HG03432 (cell line): ENCODE measurements at regions not wholly inside any gene's neighbourhood (a gene's known extent, or its start where the extent isn't known, plus 50 kb on each side); places are given as distances from the start of the nearest gene placed in this dataset.

Source experiments
- ATAC-seq: cut with Tn5 transposase; IDR thresholded peaks from one replicate; pipeline ENCODE4 v1.9.1; 2021; ENCODE audit warnings: mild to moderate bottlenecking, moderate library complexity; ENCODE audit not compliant: unreplicated experiment

- ATAC-seq: no peak
Observed at GRCh38 chr16:52237823-52238222, 309.1 kb downstream of the TOX3 start.

DNA sequence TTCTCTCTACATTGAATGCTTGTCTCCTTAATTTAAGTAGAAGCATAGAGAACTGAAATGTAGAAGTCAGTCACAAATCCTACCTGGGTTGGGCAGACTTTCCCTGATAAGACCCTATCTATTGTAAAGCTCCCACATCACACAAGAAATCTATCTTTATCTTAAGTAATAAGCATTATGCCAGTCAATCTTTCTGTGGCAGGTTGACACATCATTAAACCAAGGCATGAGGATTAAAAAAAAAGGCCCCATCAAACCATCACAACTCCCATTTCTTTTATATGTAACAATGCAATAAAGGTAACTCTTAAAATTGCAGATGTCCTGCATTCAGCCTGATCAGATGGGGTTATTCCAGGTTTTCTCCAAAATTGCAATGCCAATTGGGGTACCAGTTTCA is 311.8 kb downstream of the TOX3 start:
- no peak for ATAC-seq

DNA sequence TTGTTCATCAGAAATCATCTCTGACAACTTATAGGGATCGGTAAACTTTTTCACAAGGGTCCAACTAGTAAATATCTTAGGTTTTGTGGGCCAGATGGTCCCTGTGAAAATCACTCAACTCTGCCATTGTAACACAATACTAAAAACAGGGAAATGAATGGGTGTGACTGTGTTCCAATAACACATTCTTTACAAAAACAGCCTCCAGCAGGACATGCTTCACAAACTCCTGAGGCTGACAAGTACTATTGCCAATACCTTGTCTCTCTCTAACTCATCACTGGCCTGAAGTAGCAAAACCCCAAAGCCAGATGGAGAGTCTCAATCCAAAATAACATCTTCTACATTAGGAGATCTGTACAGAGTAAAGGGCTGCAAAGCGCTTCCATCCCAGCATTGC is 312.3 kb downstream of the TOX3 start:
- no peak for ATAC-seq

- no peak for ATAC-seq
Observed at GRCh38 chr16:52229471-52229870, 317.5 kb downstream of the TOX3 start.

GRCh38 chr16:52227851-52228250 is 319.1 kb downstream of the TOX3 start:
- no peak for ATAC-seq

DNA sequence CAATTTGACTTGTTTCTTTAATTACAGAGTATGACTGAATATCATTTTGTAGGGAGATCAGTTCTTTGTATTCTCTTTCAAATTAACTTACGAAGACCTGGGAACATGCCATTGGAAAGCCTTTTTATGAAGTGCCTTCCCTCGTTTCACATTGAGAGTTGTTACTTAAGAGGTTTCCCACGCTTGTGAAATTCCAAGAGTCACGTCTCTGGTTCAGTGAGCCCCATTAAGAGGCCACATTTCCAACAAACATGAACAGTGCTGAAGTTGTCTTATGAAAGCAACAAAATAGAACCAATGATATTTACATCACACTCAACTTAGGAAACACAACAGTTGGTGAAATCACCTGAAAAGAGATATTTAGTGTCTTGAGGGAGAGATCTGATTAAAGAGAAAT is 334.1 kb downstream of the TOX3 start:
- ATAC-seq: no peak

DNA sequence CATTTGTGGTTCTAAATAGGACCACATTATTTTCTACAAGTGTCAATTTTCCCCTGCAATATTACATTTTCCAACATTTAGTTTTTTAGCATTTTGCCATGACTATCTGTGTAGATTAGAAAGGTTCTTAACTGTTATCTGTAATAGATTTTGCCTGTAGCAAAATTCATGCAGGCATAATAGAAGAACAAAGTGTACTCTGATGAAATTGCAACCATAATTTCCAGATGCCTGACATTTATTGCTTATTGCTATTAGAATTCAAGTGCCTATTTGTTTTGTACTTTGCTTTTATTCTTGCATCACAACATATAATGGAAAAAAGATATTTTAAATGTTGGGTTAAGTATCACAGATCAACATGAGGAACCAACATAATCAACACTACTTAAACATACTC is 337.7 kb downstream of the TOX3 start:
- no peak for ATAC-seq

GRCh38 chr16:52203096-52203495 is 343.8 kb downstream of the TOX3 start:
- ATAC-seq: no peak

- ATAC-seq: no peak
Observed at GRCh38 chr16:52193441-52193840, 353.5 kb downstream of the TOX3 start.

DNA sequence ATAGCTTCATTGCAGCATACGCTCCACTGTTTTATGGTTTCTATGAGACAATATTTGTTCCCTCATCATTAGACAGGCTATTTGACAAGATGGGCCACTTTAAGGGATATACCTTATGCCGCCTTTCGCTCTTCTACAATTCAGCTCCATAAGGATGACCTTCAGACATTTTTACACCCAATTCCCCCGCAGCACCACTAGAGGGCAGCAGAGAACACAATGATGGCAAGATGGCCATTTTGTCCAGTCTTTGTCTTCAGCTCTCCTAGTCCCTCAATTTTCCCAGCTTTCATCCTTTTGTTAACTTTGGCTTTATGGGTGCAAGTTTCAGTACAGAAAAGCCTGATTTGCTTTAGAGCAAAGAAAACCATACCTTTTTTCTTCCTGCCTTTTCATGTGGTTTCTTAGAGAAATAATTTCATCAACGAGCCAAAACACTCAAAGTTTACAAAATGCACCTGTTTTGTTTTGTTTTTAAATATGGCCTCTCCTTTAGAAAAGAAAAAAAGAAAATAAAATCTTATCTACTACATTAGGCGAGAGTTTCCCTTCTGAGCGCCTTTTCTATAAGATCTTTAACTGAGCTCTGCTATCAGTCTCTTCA is 355.3 kb downstream of the TOX3 start:
- peak; percentile 81 for ATAC-seq

- ATAC-seq: no peak
Observed at GRCh38 chr16:52184336-52184735, 362.6 kb downstream of the TOX3 start.

DNA sequence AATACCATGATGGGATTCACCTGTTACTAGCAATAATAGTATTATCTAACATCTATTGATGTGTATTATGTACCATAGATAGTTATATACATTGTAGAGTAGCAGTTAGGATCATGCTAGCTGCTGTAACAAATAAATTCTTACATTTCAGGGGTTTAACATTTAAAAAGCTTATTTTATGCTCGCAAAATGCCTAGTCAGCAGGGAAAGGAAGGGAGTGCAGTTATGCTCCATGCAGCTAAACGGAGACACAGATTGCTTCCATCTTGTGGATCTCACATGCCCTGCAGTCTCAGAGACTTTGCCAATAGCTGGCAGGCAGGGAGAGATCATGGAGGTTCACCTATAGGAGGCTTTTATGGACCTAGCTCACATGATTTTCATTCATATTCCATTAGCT is 364.1 kb downstream of the TOX3 start:
- no peak for ATAC-seq

GRCh38 chr16:52174168-52174567 is 372.8 kb downstream of the TOX3 start:
- no peak for ATAC-seq

DNA sequence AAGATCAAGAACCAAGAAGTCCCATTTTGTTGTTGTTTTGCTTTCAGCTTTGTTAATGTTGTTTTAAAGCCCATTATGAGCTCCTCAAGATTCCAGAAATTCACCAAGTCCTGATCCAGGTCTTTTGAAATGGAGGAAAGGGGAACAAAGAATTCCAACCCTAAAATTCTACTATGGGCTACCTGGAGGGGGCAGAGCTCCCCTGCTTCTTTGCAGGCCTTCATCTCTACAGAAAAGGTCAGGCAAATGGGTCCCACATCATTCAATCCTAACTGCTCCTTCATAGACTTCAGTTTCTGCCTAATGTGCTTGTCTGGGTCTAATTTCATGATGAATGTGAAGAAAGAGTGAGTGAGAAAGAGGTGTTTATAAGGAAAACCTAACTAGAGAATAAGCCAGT is 375.5 kb downstream of the TOX3 start:
- no peak for ATAC-seq

GRCh38 chr16:52167328-52167727 is 379.6 kb downstream of the TOX3 start:
- no peak for ATAC-seq

GRCh38 chr16:52165961-52166360 is 381.0 kb downstream of the TOX3 start:
- ATAC-seq: no peak

GRCh38 chr16:52149003-52149402 is 397.9 kb downstream of the TOX3 start:
- no peak for ATAC-seq

DNA sequence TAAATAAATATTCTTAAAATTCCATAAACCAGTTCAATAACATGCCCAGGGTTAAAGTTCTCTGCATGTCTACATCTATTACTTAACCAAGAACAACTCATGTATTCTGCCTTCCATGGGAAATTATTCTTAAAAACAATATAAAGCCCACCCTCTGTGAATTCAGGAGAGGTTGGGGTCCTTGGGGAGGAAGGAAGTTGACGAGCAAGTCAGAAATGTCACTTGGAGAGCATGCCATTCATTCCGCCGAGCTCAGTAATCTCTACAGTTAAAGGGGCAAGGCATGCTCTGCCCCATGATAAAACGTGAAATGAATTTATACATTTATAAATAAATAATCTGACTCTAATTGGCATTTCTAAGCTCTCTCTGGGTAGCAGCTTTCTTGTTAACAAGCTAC is 405.1 kb downstream of the TOX3 start:
- ATAC-seq: no peak

- no peak for ATAC-seq
Observed at GRCh38 chr16:52128361-52128760, 418.6 kb downstream of the TOX3 start.

DNA sequence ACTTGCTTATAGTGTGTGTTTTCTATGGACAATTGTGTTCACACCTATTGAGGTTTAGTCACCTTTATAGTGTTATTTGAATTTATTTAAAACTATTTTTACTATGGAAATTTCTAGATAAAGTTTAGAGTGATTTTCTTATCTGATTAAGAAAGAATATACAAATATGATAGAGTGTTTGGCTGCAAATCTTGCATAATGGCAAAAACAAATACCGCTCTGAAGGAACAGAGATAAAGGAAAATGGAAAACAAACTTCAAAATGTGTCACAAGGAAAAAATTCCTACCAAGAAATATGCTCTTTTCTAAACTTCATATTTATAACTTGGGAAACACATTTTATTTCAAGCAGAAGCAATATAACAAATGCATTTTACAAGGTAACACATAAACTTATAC is 423.1 kb downstream of the TOX3 start:
- no peak for ATAC-seq

DNA sequence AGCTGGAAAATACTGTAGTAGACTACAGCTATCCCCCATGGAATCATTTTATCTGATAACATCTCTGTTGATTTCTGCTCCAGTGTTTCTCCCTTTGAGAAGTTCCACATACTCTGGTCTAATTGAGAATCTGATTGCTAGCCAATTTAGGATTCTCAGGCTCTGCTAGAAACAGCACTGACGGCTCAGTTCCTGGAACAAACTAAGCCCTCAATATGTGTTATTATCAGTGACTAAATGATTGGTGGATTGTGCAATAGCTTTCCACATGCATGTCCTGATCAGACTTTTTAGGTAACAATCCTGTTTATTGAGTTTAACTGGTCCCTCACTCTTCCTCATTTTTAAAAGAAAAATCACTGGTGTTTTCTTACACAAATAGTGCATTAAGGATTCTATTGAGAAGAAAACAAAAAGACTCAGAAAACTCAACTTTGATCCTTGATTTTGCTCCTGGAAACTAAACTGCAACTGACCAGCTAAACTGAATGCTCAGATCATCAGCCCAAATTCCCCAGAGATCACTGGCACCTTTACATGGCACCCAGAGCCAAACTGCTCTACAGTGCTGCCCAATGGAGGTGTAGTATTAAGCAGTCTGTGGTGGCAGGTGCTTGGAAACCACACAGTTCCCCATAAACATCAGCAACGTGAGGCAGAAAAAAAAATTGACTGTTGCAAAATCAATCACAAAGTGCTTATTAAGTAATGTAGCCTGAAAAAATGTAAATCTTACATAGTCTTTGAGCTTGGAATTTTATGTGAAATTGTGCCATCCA is 423.7 kb downstream of the TOX3 start:
- ATAC-seq: no peak

DNA sequence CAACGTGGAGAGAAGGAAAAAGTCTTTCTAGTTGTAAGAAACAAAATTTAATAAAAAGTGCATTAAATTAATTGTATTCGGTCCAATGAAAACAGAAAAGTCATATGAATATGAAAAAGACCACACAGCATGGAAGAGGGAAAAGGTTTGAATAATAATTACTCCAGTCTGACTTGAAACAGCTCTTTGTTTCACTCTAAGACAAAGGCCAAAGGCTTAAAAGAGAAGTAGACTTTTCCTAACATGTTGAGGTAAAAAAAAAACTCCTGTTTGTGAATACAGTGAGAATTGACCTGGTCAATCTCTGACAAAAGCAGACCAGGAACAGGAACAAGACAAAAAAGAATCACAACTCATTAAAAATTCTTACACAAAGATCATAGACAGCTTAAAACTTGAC is 429.8 kb downstream of the TOX3 start:
- no peak for ATAC-seq

GRCh38 chr16:52114379-52114778 is 432.6 kb downstream of the TOX3 start:
- ATAC-seq: no peak
